Right lobe of liver (tissue), 6 donors: ENCODE measurements at regions not wholly inside any gene's neighbourhood (a gene's known extent, or its start where the extent isn't known, plus 50 kb on each side); places are given as distances from the start of the nearest gene placed in this dataset.

ENCODE experiments used
- ATAC-seq, 4 donors: fragments of 200-7000 bp; cut with Tn5 transposase; one replicate each; pipeline ENCODE4 v1.9.1; 2020; ENCODE audit warnings: mild to moderate bottlenecking in 4 of 4, moderate library complexity in 4 of 4
- DNase-seq, 3 donors: peaks; one replicate each; pipeline ENCODE4 v3.0.0-alpha.2; 2020
- H3K27ac ChIP-seq, 3 donors: fragments of 200-600 bp; one replicate each; pipeline ENCODE4 v1.8.0; 2022
- H3K27me3 ChIP-seq, 2 donors: fragments of 200-600 bp; one replicate each; pipeline ENCODE4 v1.8.0; 2022
- H3K36me3 ChIP-seq, 4 donors: fragments of 200-600 bp; sonication (generic) in 1 of 4; one replicate each; pipeline versions ENCODE4 v1.5.1 to v1.8.0; 2017 to 2022; ENCODE audit warnings: control low read depth in 1 of 4
- H3K4me1 ChIP-seq, 4 donors: fragments of 200-600 bp; sonication (generic) in 1 of 4; one replicate each; pipeline versions ENCODE4 v1.5.1 to v1.8.0; 2017 to 2022; ENCODE audit warnings: control low read depth in 1 of 4
- H3K4me3 ChIP-seq, 3 donors: fragments of 200-600 bp; one replicate each; pipeline ENCODE4 v1.8.0; 2022
- H3K9me3 ChIP-seq, 4 donors: fragments of 200-600 bp; sonication (generic) in 1 of 4; one replicate each; pipeline versions ENCODE4 v1.5.1 to v1.8.0; 2017 to 2022; ENCODE audit warnings: control low read depth in 1 of 4
- POLR2A ChIP-seq: fragments of 450-650 bp; IDR thresholded peaks from one replicate; pipeline ENCODE4 v1.6.1; 2017; ENCODE audit warnings: antibody characterized with exemption, mild to moderate bottlenecking
- WGBS: methylation state at CpG from one replicate; pipeline ENCODE4 v1.1.6; 2018; ENCODE audit warnings: low coverage, low lambda C conversion rate; ENCODE audit not compliant: insufficient coverage; ENCODE audit errors: missing lambda C conversion rate; 5-methylcytosine and 5-hydroxymethylcytosine counted together
- intact Hi-C, 2 donors: fragments of 100-400 bp; cut with DNase I; formaldehyde crosslinking; loops; one replicate each; pipeline versions ENCODE4 v1.11.2 to v1.14.1; 2022
- TF ChIP-seq, protein P1 (sequence below), 4 donors: fragments of 200-600 bp in 3 of 4; fragments of 450-650 bp in 1 of 4; IDR thresholded peaks; one replicate each; pipeline versions ENCODE4 v1.5.1 to v1.8.0; 2016 to 2022; ENCODE audit warnings: antibody characterized with exemption in 4 of 4, mild to moderate bottlenecking in 2 of 4
- donor health status: DM: no; HTN: yes; CAD: no.
- donor health status: DM: no; HTN: no; CAD: no.
- donor health status: DM: no; HTN: no; CAD: no.
- donor health status: DM: no; HTN: yes; CAD: no.
- donor health status: DM: no; HTN: yes; CAD: no.

DNA sequence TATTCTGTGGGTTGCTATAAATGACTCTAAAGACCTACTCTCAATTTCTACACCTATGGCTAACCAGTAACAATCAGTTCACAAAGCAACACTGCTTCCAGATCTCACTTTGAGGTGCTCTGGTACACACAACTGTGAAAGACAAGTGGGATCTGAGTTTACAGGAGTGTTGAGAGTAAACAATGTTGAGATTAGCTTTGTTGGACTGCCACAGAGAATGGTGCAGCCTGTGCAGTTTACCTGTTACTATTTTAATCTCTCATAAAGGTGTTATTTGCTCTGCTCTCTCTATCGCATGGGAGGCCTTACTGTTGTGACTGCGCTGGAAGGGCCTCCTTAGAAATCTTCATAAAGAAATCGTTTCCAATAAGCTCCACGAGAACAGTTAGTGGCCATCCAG, 112.0 kb downstream of the SOX2 start:
- no peak for TF ChIP-seq POLR2A
- TF ChIP-seq, protein P1, sequence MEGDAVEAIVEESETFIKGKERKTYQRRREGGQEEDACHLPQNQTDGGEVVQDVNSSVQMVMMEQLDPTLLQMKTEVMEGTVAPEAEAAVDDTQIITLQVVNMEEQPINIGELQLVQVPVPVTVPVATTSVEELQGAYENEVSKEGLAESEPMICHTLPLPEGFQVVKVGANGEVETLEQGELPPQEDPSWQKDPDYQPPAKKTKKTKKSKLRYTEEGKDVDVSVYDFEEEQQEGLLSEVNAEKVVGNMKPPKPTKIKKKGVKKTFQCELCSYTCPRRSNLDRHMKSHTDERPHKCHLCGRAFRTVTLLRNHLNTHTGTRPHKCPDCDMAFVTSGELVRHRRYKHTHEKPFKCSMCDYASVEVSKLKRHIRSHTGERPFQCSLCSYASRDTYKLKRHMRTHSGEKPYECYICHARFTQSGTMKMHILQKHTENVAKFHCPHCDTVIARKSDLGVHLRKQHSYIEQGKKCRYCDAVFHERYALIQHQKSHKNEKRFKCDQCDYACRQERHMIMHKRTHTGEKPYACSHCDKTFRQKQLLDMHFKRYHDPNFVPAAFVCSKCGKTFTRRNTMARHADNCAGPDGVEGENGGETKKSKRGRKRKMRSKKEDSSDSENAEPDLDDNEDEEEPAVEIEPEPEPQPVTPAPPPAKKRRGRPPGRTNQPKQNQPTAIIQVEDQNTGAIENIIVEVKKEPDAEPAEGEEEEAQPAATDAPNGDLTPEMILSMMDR (IDR thresholded peaks at IDR 0.05): no peak
- Histone ChIP-seq H3K4me3 (no peak overlapping the region), H3K27ac (no peak overlapping the region), H3K9me3 (no peaks in the 10 kb centered on the region), H3K27me3 (no peaks in the 10 kb centered on the region), H3K4me1 (no peaks in the 10 kb centered on the region), H3K36me3 (no peaks in the 10 kb centered on the region)
- DNase-seq (no peak), ATAC-seq (no peak)
- WGBS: 96% methylated on average over 4 of the region's 4 CpGs
- intact Hi-C loops: no loop called here

DNA sequence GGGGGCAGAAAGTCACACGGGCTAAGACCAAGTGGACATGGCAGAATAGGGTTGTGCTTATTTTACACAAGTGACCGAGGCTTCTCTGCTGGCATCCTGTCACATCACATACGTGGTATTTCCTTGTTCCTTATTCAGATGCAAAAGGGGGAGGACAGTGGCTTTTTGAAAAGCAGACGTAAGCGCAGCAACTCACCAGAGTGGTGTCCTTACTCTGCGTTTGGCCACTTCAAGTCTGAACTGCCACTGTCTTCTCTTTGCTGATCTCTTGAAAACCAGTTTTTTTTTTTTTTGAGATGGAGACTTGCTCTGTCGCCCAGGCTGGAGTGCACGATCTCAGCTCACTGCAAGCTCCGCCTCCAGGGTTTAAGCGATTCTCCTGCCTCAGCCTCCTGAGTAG, 113.2 kb downstream of the SOX2 start:
- H3K4me1 ChIP-seq: no peaks in the 10 kb centered on the region
- H3K4me3 ChIP-seq: no peak overlapping the region
- H3K9me3 ChIP-seq: no peaks in the 10 kb centered on the region
- ATAC-seq: no peak
- no peaks in the 10 kb centered on the region for H3K36me3 ChIP-seq
- H3K27me3 ChIP-seq: no peaks in the 10 kb centered on the region
- 68% methylated on average over 6 of the region's 10 CpGs for WGBS
- intact Hi-C loops: no loop called here
- H3K27ac ChIP-seq: no peak overlapping the region
- no peak for DNase-seq
- TF ChIP-seq, protein P1 (IDR thresholded peaks at IDR 0.05): no peak
- no peak for TF ChIP-seq POLR2A

DNA sequence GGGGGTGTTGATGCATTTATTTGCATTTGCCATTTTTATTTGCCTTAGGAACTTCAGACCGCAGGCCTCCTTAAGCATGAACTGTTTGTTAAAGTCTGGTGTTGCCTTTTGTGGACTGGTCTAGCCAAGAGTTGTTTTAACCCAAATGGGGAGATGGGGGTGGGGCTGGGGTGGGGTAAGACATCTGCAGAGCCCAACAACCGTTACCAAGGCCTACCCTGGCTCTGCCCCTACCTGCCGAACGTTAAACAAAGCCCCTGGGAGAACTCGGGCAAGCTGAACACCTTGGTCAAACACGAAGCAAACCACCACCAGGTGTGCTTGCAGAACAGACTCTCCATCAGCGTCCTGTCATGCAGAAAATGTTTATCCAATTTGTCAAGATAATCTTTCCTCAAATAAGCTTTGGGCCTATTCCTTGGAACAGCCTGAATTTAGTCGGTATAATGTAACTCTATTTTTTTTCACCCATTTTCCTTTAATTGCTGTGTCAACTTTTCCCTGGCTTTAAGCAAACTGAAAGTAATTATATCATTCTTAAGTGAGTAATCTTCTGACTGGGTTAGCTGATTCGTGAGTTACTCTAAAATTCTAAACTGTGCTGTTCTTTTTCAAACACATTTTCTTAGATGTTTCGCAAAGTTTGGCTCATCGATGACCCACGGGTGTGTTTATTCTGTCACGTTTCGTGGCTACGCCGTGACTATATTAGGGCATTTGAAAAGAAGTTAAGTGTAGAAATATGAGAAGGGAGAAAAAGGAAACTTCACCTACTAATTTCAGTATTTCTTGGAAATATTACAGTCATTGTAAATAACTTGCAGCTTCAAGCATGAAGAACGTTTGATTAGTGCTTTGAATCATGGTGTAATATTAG, 127.6 kb downstream of the SOX2 start:
- no peaks in the 10 kb centered on the region for H3K27me3 ChIP-seq
- no peak overlapping the region for H3K27ac ChIP-seq
- H3K9me3 ChIP-seq: no peaks in the 10 kb centered on the region
- H3K4me1 ChIP-seq: no peaks in the 10 kb centered on the region
- ATAC-seq: no peak
- no peaks in the 10 kb centered on the region for H3K36me3 ChIP-seq
- WGBS: 43% methylated on average over 16 of the region's 17 CpGs
- no peak overlapping the region for H3K4me3 ChIP-seq
- TF ChIP-seq POLR2A: no peak
- TF ChIP-seq, protein P1 (IDR thresholded peaks at IDR 0.05): no peak
- DNase-seq: no peak
- intact Hi-C loops: no loop called here

DNA sequence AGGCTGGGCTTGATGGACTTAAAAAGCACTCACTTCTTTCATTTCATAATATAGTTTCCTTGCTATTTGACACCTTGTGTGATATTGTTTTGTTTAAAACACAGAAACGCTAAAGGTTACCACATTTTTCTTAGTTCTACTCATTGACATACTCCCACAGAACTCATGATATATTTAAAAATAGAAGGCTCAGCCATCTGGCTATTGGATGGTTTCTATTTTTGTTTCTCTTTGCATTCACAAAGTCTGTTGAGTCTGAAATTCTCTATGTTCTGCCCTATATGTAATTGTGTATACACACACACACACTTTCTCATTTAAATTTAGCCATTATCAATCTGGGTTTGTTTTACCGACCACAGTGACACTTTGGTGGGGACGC, 128.2 kb downstream of the SOX2 start:
- no peak overlapping the region for H3K27ac ChIP-seq
- intact Hi-C loops: no loop called here

More for the DNA sequence above, 128.2 kb downstream of the SOX2 start:
- Histone ChIP-seq H3K36me3 (no peaks in the 10 kb centered on the region), H3K4me3 (no peak overlapping the region), H3K4me1 (no peaks in the 10 kb centered on the region), H3K9me3 (no peaks in the 10 kb centered on the region), H3K27me3 (no peaks in the 10 kb centered on the region)
- DNase-seq (no peak), ATAC-seq (no peak)
- no peak for TF ChIP-seq POLR2A
- TF ChIP-seq, protein P1 (IDR thresholded peaks at IDR 0.05): no peak
- WGBS: 69% methylated on average over 3 of the region's 3 CpGs
